Breast epithelium (tissue), 4 donors: ENCODE measurements at regions not wholly inside any gene's neighbourhood (a gene's known extent, or its start where the extent isn't known, plus 50 kb on each side); places are given as distances from the start of the nearest gene placed in this dataset.

Source experiments
- DNase-seq, 2 donors: peaks; one replicate each; pipeline ENCODE4 v3.0.0-alpha.2; 2019; ENCODE audit warnings: low spot score in 2 of 2
- H3K27ac ChIP-seq, 2 donors: fragments of 200-600 bp; sonication (generic) in 1 of 2; one replicate each; pipeline ENCODE4 v1.5.1; 2016 to 2019; ENCODE audit warnings: mild to moderate bottlenecking in 1 of 2
- H3K27me3 ChIP-seq, 2 donors: fragments of 200-600 bp; sonication (generic) in 1 of 2; one replicate each; pipeline versions ENCODE4 v1.5.1 to v1.6.0; 2017 to 2019; ENCODE audit warnings: control low read depth in 1 of 2, mild to moderate bottlenecking in 1 of 2
- H3K36me3 ChIP-seq: fragments of 200-600 bp; one replicate; pipeline ENCODE4 v1.5.1; 2019
- H3K4me1 ChIP-seq, 2 donors: fragments of 200-600 bp; sonication (generic); one replicate each; pipeline ENCODE4 v1.5.1; 2016 to 2019; ENCODE audit warnings: control low read depth in 1 of 2
- H3K4me3 ChIP-seq, 3 donors: fragments of 200-600 bp; sonication (generic); 1 replicate in 2 of 3; 2 replicates in 1 of 3; pipeline ENCODE4 v1.5.1; 2016 to 2019; ENCODE audit warnings: mild to moderate bottlenecking in 3 of 3, moderate library complexity in 2 of 3
- H3K9me3 ChIP-seq, 2 donors: fragments of 200-600 bp; sonication (generic) in 1 of 2; one replicate each; pipeline ENCODE4 v1.5.1; 2016 to 2019; ENCODE audit warnings: control low read depth in 1 of 2
- CTCF ChIP-seq, 3 donors: fragments of 450-650 bp; IDR thresholded peaks; one replicate each; pipeline ENCODE4 v1.5.1; 2016 to 2017; ENCODE audit warnings: antibody characterized with exemption in 3 of 3, mild to moderate bottlenecking in 3 of 3, moderate library complexity in 3 of 3
- POLR2A ChIP-seq: fragments of 450-650 bp; IDR thresholded peaks from one replicate; pipeline ENCODE4 v1.6.1; 2016; ENCODE audit warnings: antibody characterized with exemption, mild to moderate bottlenecking, moderate library complexity
- POLR2AphosphoS5 ChIP-seq, 3 donors: sonication (generic); formaldehyde crosslinking; IDR thresholded peaks; one replicate each; pipeline ENCODE4 v1.6.1; 2017; ENCODE audit warnings: antibody characterized with exemption in 3 of 3
- intact Hi-C: fragments of 100-400 bp; cut with DNase I; formaldehyde crosslinking; loops from one replicate; pipeline ENCODE4 v1.15.1; 2023; ENCODE audit warnings: low total_unique reads

DNA sequence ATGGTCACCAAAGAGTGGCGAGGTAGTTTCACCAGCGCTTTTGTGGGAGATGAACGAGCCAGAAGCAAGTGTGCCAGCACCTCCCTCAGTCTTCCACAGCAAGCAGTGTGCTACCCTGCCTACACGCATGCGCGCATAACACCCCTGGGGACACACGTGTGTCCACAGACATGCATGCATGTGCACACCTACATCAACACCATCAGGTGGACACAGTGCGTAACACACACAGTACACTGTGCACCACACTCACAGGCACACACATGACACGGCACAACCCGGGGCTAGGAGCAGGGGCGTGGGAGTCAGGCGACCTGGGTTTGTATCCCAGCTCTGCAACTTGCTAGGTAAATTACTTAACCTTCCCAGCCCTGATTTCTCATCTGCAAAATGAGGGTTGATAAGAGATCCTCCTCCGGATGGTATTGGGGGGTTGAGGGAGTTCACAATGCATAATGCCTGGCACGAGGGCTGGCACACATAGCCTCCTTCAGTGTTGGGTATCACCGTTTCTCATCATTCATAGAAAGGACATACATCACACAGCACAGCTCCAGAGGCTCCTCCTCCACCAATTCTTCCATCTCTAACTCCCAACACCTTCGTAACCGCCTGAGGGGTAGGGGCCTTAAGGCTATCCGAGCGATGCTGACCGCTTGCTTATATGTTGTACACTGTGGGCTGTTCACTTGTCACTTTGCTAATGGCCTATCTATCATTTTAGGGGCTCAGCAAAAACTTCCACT, 174.9 kb downstream of the SMAD6 start:
- H3K9me3 ChIP-seq = no peaks in the 10 kb centered on the region
- intact Hi-C loops = no loop called here
- H3K27me3 ChIP-seq = no peaks in the 10 kb centered on the region
- H3K4me3 ChIP-seq = no peak overlapping the region
- H3K4me1 ChIP-seq = no peaks in the 10 kb centered on the region
- no peak for TF ChIP-seq POLR2AphosphoS5 (IDR thresholded peaks at IDR 0.05)
- no peak for TF ChIP-seq CTCF (IDR thresholded peaks at IDR 0.05)
- TF ChIP-seq POLR2A = no peak
- no peaks in the 10 kb centered on the region for H3K36me3 ChIP-seq
- peak overlapping the region in 1 of 2 donors; percentile 30 for H3K27ac ChIP-seq
- no peak for DNase-seq

- no peaks in the 10 kb centered on the region for H3K36me3 ChIP-seq
- no peak for DNase-seq
- H3K9me3 ChIP-seq = no peaks in the 10 kb centered on the region
- peak overlapping the region in 1 of 2 donors; percentile 30 for H3K27ac ChIP-seq
- TF ChIP-seq POLR2AphosphoS5 (IDR thresholded peaks at IDR 0.05) (peak in 1 of 3 donors; percentile 12), POLR2A (no peak)
- H3K27me3 ChIP-seq = no peaks in the 10 kb centered on the region
- no peak overlapping the region for H3K4me3 ChIP-seq
- intact Hi-C loops = no loop called here
- H3K4me1 ChIP-seq = peaks cover 0 to 1% of the 10 kb centered on the region in 2 donors
These were observed 175.6 kb downstream of the SMAD6 start for GRCh38 chr15:66877477-66878271.

GRCh38 chr15:66878761-66879160, 176.7 kb downstream of the SMAD6 start:
- no peak for DNase-seq

GRCh38 chr15:66879531-66880368, 177.7 kb downstream of the SMAD6 start:
- Histone ChIP-seq H3K27ac (no peak overlapping the region), H3K4me1 (peaks cover 4 to 11% of the 10 kb centered on the region in 2 donors), H3K27me3 (no peaks in the 10 kb centered on the region), H3K4me3 (no peak overlapping the region), H3K9me3 (no peaks in the 10 kb centered on the region), H3K36me3 (no peaks in the 10 kb centered on the region)
- intact Hi-C loops = no loop called here
- DNase-seq = no peak
- TF ChIP-seq POLR2A = no peak
- no peak for TF ChIP-seq POLR2AphosphoS5 (IDR thresholded peaks at IDR 0.05)
- no peak for TF ChIP-seq CTCF (IDR thresholded peaks at IDR 0.05)

More at GRCh38 chr15:66878761-66879160, 176.7 kb downstream of the SMAD6 start:
- H3K9me3 ChIP-seq = no peaks in the 10 kb centered on the region
- H3K4me1 ChIP-seq = peaks cover 3 to 10% of the 10 kb centered on the region in 2 donors
- intact Hi-C loops = no loop called here
- no peaks in the 10 kb centered on the region for H3K36me3 ChIP-seq
- H3K27ac ChIP-seq = no peak overlapping the region
- H3K4me3 ChIP-seq = no peak overlapping the region
- no peaks in the 10 kb centered on the region for H3K27me3 ChIP-seq
- TF ChIP-seq CTCF (IDR thresholded peaks at IDR 0.05) = no peak
- no peak for TF ChIP-seq POLR2A
- no peak for TF ChIP-seq POLR2AphosphoS5 (IDR thresholded peaks at IDR 0.05)

DNA sequence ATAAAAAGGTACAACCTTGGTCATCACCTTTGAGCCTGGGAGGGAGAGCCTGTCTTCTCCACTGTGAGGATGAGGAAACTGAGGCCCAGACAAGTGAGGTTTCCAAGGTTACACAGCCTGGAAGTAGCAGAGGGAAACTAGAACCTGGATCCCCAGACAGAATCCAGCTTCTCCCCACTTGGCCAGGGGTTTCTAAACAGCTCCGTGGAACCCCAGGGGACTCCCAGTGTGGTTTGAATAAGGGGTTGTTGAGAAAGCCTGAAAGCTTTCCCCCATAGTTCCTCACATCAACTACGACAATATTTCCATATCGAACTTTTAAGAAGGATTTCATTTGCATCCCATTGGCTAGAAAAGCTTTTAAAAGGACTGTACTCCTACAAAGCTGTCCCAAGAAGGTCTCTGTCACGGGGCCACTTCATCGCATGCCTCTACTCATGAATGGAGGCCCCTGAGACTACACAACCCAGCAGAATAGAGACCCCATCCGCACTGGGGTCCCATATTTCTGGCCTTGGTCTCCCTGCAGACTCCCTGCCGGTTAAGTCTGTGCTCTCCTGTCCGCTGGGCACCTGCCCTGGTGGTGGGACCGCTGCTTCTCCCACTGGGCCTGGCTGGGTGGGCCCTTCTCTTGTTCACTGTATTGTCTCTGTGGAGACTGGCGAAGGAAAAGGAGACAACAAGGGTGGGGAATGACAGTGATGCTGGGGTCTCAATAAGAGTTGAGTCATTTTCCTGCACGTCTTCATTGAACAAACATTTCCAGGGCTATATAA, 178.5 kb downstream of the SMAD6 start:
- Histone ChIP-seq H3K4me3 (no peak overlapping the region), H3K9me3 (no peaks in the 10 kb centered on the region), H3K4me1 (peaks cover 4 to 11% of the 10 kb centered on the region in 2 donors), H3K27ac (no peak overlapping the region), H3K27me3 (no peaks in the 10 kb centered on the region), H3K36me3 (no peaks in the 10 kb centered on the region)
- no peak for DNase-seq
- intact Hi-C loops = no loop called here
- no peak for TF ChIP-seq POLR2AphosphoS5 (IDR thresholded peaks at IDR 0.05)
- TF ChIP-seq CTCF (IDR thresholded peaks at IDR 0.05) = no peak
